Fibroblast of peridontal ligament (primary cell): ENCODE measurements at regions not wholly inside any gene's neighbourhood (a gene's known extent, or its start where the extent isn't known, plus 50 kb on each side); places are given as distances from the start of the nearest gene placed in this dataset.
"Not testable (repeated sequence)": the region's sequence is repeated elsewhere in the genome, so short reads cannot be mapped to it uniquely, and the experiment has no call there.

Experiments
- DNase-seq: peaks from one replicate; pipeline ENCODE4 v3.0.0-alpha.2; 2010; ENCODE audit errors: extremely low read depth

- DNase-seq: no peak
These were observed 370.7 kb upstream of the SGO1 start for GRCh38 chr3:20556661-20557060.

GRCh38 chr3:20552605-20553275 is 366.7 kb upstream of the SGO1 start:
- no peak for DNase-seq

DNA sequence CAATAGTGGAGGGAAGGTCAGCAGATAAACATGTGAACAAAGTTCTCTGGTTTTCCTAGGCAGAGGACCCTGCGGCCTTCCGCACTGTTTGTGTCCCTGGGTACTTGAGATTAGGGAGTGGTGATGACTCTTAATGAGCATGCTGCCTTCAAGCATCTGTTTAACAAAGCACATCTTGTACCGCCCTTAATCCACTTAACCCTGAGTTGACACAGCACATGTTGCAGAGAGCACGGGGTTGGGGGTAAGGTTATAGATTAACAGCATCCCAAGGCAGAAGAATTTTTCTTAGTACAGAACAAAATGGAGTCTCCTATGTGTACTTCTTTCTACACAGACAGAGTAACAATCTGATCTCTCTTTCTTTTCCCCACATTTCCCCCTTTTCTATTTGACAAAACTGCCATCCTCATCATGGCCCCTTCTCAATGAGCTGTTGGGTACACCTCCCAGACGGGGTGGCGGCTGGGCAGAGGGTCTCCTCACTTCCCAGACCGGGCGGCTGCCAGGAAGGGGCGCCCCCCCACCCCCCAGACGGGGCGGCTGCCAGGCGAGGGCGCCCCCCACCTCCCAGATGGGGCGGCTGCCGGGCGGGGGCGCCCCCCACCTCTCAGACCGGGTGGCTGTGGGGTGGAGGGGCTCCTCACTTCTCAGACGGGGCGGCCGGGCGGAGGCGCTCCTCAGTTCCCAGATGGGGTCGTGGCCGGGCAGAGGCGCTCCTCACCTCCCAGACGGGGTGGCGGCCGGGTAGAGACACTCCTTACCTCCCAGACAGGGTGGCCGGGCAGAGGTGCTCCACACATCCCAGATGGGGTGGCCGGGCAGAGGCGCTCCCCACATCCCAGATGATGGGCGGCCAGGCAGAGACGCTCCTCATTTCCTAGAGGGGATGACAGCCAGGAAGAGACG is 361.6 kb upstream of the SGO1 start:
- not testable (repeated sequence) for DNase-seq

GRCh38 chr3:20546636-20547035 is 360.6 kb upstream of the SGO1 start:
- DNase-seq: no peak

GRCh38 chr3:20543535-20544226 is 357.7 kb upstream of the SGO1 start:
- no peak for DNase-seq

- no peak for DNase-seq
These were observed 354.1 kb upstream of the SGO1 start for GRCh38 chr3:20540066-20540465.

GRCh38 chr3:20539666-20540065 is 353.7 kb upstream of the SGO1 start:
- no peak for DNase-seq

GRCh38 chr3:20537234-20537633 is 351.2 kb upstream of the SGO1 start:
- DNase-seq: no peak

- DNase-seq: no peak
These were observed 343.9 kb upstream of the SGO1 start for GRCh38 chr3:20529911-20530310.

GRCh38 chr3:20528180-20528770 is 342.3 kb upstream of the SGO1 start:
- no peak for DNase-seq

DNA sequence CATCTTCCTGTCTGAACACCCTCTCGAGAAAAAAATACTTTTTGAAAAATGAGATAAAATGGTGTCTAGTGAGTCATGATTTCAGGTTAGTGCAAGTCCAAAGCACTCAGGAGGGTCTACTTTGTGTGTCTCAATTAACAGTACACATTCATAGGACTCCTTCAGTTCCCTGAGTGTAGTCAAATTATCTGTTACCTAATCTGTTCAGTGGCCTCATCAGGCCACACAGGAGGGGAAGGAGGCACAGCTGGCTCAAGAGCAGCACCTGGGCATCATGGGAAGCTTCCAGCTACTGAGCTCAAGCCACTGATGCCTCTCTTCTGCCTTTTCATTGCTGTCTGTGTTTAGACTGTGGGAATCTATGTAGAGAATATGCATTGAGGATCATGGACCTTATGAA is 341.4 kb upstream of the SGO1 start:
- DNase-seq: no peak

GRCh38 chr3:20524328-20524727 is 338.3 kb upstream of the SGO1 start:
- DNase-seq: no peak

DNA sequence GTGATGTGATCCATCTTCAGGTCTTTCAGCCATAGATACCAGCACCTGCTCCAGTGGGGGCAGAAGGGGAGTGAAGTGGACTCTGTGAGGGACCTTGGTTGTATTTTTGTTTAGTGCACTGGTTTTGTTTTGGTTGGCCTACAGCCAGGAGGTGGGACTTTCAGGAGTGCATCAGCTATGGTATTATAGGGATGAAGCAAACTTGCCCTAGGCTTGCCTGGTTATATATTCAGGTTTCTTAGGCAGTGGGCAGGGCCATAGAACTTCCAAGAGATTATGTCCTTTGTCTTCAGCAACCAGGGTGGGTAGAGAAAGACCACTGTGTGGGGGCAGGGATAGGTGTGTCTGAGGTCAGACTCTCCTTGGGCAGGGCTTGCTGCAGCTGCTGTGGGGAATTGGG is 337.3 kb upstream of the SGO1 start:
- DNase-seq: no peak

- DNase-seq: not testable (repeated sequence)
These were observed 331.3 kb upstream of the SGO1 start for GRCh38 chr3:20517316-20517715.

- DNase-seq: peak; percentile 27
These were observed 330.3 kb upstream of the SGO1 start for GRCh38 chr3:20516311-20516710.

DNA sequence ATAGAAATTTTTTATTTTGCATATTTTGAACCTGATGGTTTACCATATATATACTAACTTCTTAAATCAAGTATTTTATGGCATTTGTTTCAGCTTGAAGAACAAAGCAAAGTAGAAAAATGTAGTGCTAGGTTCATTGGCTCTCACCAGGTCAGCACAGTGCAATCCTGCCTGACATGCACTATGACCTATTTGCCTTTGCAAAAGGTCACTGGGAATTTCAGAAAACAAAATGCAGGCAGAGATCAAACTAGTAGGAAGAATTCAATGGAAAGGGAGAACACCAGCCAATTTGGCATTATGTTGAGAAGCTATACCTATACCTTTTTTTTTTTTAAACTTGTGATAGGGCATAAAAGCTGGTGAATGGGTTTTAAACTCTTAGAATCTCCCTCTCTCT is 329.8 kb upstream of the SGO1 start:
- DNase-seq: no peak

DNA sequence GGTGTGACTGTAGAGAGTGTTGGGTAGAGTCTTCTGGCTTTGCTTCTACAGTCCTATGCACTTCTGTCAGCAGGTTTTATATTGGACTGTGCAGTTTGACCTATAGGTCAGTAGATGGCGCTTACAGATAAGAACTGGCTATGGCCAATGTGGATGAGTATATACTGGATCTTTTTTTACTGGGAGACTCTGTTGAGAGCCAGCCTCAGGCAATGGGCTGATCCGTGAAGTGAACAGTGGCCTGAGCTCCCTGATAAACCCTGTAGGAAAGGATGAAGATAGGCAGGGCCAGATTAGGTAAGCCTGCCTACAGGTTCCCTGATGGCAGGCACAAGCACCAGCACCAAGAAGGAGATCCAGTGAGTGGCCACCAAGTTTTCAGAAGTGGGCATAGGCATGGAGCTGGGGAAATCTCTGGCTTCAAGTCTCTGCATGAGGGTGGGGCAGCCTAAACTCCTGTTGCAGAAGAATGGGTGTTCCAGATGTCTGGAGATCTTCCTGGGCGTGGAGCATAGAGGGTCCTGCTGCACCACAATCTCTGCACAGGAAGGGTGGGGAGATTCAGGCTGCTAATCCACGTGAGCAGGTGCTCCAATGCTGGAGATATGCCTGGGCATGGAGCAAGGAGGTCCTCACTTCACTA is 326.0 kb upstream of the SGO1 start:
- peak; percentile 77 for DNase-seq

DNA sequence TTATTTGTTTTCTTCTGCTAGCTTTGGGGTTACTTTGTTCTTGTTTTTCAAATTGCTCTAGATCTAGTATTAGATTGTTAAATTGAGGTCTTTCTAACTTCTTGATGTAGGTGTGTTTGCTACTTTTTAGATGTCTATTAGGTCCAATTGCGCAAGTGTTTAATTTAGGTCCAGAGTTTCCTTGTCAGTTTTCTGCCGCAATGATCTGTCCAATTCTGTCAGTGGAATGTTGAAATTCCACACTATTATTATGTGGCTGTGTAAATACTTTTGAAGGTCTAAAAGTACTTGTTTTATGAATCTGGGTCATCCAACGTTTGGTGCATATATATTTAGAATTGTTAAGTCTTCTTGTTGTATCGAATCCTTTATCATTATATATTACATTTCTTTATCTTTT is 324.4 kb upstream of the SGO1 start:
- no peak for DNase-seq

GRCh38 chr3:20503394-20504082 is 317.5 kb upstream of the SGO1 start:
- no peak for DNase-seq

DNA sequence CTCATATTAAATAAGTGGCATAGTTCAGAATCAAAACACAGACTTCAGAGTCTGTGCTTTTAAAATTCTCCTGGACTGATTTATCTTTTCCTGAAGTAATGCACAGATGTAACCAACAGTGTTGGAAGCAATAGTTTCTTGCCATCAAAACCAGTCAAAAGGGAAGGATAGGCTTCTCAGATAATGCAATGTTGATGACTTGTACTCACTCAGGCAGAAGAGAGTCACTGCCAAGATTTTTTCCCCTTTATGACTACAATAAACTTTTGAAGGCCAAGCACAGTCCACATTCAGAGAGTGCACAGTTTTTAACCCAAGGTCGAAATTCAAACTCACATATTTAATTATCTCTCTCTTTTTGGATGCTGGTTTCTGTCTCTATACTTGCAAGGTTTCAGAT is 305.0 kb upstream of the SGO1 start:
- DNase-seq: no peak

- DNase-seq: no peak
These were observed 302.1 kb upstream of the SGO1 start for GRCh38 chr3:20488151-20488550.
